ENCODE measurements at regions not wholly inside any gene's neighbourhood (a gene's known extent, or its start where the extent isn't known, plus 50 kb on each side); places are given as distances from the start of the nearest gene placed in this dataset.

- no peak overlapping the region for H3K27ac ChIP-seq
- H3K27me3 ChIP-seq: no peaks in the 10 kb centered on the region
- no peaks in the 10 kb centered on the region for H3K36me3 ChIP-seq
- no peaks in the 10 kb centered on the region for H3K9me3 ChIP-seq
- DNase-seq (ENCODE audit: low spot score in 2 of 2): no peak
- H3K4me3 ChIP-seq: no peak overlapping the region
- H3K4me1 ChIP-seq: no peaks in the 10 kb centered on the region
- intact Hi-C loops (cut with DNase I): no loop called here
- TF ChIP-seq CTCF (IDR thresholded peaks at IDR 0.05): no peak
Measured at GRCh38 chr12:28824193-28824846, 324.8 kb upstream of the FAR2 start.

- Histone ChIP-seq H3K27me3 (no peaks in the 10 kb centered on the region), H3K36me3 (no peaks in the 10 kb centered on the region), H3K9me3 (no peaks in the 10 kb centered on the region), H3K4me1 (no peaks in the 10 kb centered on the region), H3K27ac (no peak overlapping the region), H3K4me3 (no peak overlapping the region)
- no peak for TF ChIP-seq CTCF (IDR thresholded peaks at IDR 0.05)
- DNase-seq (ENCODE audit: low spot score in 2 of 2): no peak
- intact Hi-C loops (cut with DNase I): no loop called here
Measured at GRCh38 chr12:28824849-28825248, 324.2 kb upstream of the FAR2 start.

- no peak for TF ChIP-seq CTCF (IDR thresholded peaks at IDR 0.05)
- DNase-seq (ENCODE audit: low spot score in 2 of 2): no peak
- H3K4me1 ChIP-seq: no peaks in the 10 kb centered on the region
- H3K36me3 ChIP-seq: no peaks in the 10 kb centered on the region
- no peaks in the 10 kb centered on the region for H3K9me3 ChIP-seq
- no peak overlapping the region for H3K27ac ChIP-seq
- no peaks in the 10 kb centered on the region for H3K27me3 ChIP-seq
- intact Hi-C loops (cut with DNase I): no loop called here
- no peak overlapping the region for H3K4me3 ChIP-seq
Measured at GRCh38 chr12:28826766-28827165, 322.3 kb upstream of the FAR2 start.

- H3K4me3 ChIP-seq: no peak overlapping the region
- H3K4me1 ChIP-seq: no peaks in the 10 kb centered on the region
- no peak for DNase-seq (ENCODE audit: low spot score in 2 of 2)
- no peaks in the 10 kb centered on the region for H3K36me3 ChIP-seq
- no peak for TF ChIP-seq CTCF (IDR thresholded peaks at IDR 0.05)
- intact Hi-C loops (cut with DNase I): no loop called here
- no peaks in the 10 kb centered on the region for H3K27me3 ChIP-seq
- no peaks in the 10 kb centered on the region for H3K9me3 ChIP-seq
- no peak overlapping the region for H3K27ac ChIP-seq
Measured at GRCh38 chr12:28827861-28828260, 321.2 kb upstream of the FAR2 start.

GRCh38 chr12:28828318-28828717, 320.8 kb upstream of the FAR2 start:
- intact Hi-C loops (cut with DNase I): no loop called here
- no peaks in the 10 kb centered on the region for H3K9me3 ChIP-seq
- no peaks in the 10 kb centered on the region for H3K4me1 ChIP-seq
- no peaks in the 10 kb centered on the region for H3K36me3 ChIP-seq
- H3K27me3 ChIP-seq: no peaks in the 10 kb centered on the region
- no peak for TF ChIP-seq CTCF (IDR thresholded peaks at IDR 0.05)
- DNase-seq (ENCODE audit: low spot score in 2 of 2): no peak
- H3K4me3 ChIP-seq: no peak overlapping the region
- H3K27ac ChIP-seq: no peak overlapping the region

- no peak for DNase-seq (ENCODE audit: low spot score in 2 of 2)
- Histone ChIP-seq H3K9me3 (no peaks in the 10 kb centered on the region), H3K27me3 (no peaks in the 10 kb centered on the region), H3K36me3 (no peaks in the 10 kb centered on the region), H3K27ac (no peak overlapping the region), H3K4me3 (no peak overlapping the region), H3K4me1 (no peaks in the 10 kb centered on the region)
- TF ChIP-seq CTCF (IDR thresholded peaks at IDR 0.05): no peak
- intact Hi-C loops (cut with DNase I): no loop called here
Measured at GRCh38 chr12:28830491-28830890, 318.6 kb upstream of the FAR2 start.

Data from ascending aorta (tissue), 2 donors.